Thyroid gland (tissue), 4 donors: ENCODE measurements at regions not wholly inside any gene's neighbourhood (a gene's known extent, or its start where the extent isn't known, plus 50 kb on each side); places are given as distances from the start of the nearest gene placed in this dataset.

ENCODE experiments used
- CTCF ChIP-seq, 6 experiments: fragments of 200-600 bp in 3 of 6; fragments of 450-650 bp in 3 of 6; sonication (generic) in 3 of 6; IDR thresholded peaks; one replicate each; pipeline ENCODE4 v1.5.1; 2016 to 2019; ENCODE audit warnings: antibody characterized with exemption in 6 of 6, mild to moderate bottlenecking in 2 of 6, inconsistent platforms in 1 of 6, moderate library complexity in 1 of 6
- POLR2A ChIP-seq, 2 donors: fragments of 450-650 bp; IDR thresholded peaks; one replicate each; pipeline ENCODE4 v1.6.1; 2017; ENCODE audit warnings: antibody characterized with exemption in 2 of 2, mild to moderate bottlenecking in 2 of 2, moderate library complexity in 1 of 2

- TF ChIP-seq POLR2A (IDR thresholded peaks at IDR 0.05) (no peak), CTCF (IDR thresholded peaks at IDR 0.05) (no peak)
These were observed 134.8 kb upstream of the TNFSF4 start for GRCh38 chr1:173341971-173342370.
